ENCODE measurements at regions not wholly inside any gene's neighbourhood (a gene's known extent, or its start where the extent isn't known, plus 50 kb on each side); places are given as distances from the start of the nearest gene placed in this dataset.

- TF ChIP-seq CTCF (IDR thresholded peaks at IDR 0.05) (no peak), POLR2A (IDR thresholded peaks at IDR 0.05) (no peak)
Observed at GRCh38 chr5:101860145-101860544, 435.9 kb downstream of the SLCO4C1 start.

Data from adrenal gland (tissue), 5 donors.